ENCODE measurements at regions not wholly inside any gene's neighbourhood (a gene's known extent, or its start where the extent isn't known, plus 50 kb on each side); places are given as distances from the start of the nearest gene placed in this dataset.
"Not testable (repeated sequence)": the region's sequence is repeated elsewhere in the genome, so short reads cannot be mapped to it uniquely, and the experiment has no call there.

- not testable (repeated sequence) for H3K4me3 ChIP-seq (ENCODE audit: low read depth, low read length); H4K12ac ChIP-seq (ENCODE audit: low read depth, low read length); H2AFZ ChIP-seq (ENCODE audit: insufficient read depth, low read length, poor library complexity); H3K23ac ChIP-seq (ENCODE audit: low read length); H3K4ac ChIP-seq (ENCODE audit: low read depth, low read length); H4K8ac ChIP-seq (ENCODE audit: low read depth, low read length); H3K9ac ChIP-seq (ENCODE audit: low read length); H3K9me3 ChIP-seq (ENCODE audit: insufficient read depth, low read depth, low read length); H3K36me3 ChIP-seq (ENCODE audit: control insufficient read depth in 1 of 2, insufficient read depth in 2 of 2, low read length in 2 of 2); H2AK5ac ChIP-seq (ENCODE audit: low read length); H3K79me1 ChIP-seq (ENCODE audit: low read length); H3K14ac ChIP-seq (ENCODE audit: low read length); H4K91ac ChIP-seq (ENCODE audit: low read depth, low read length); H3K4me1 ChIP-seq (ENCODE audit: control insufficient read depth in 1 of 2, insufficient read depth in 2 of 2, low read length in 2 of 2); H2BK120ac ChIP-seq (ENCODE audit: insufficient read depth, low read length, poor library complexity); H3K79me2 ChIP-seq (ENCODE audit: control insufficient read depth, insufficient read depth, low read length, poor library complexity); H3K4me2 ChIP-seq (ENCODE audit: low read length); H2BK12ac ChIP-seq (ENCODE audit: low read length); H3K27me3 ChIP-seq (ENCODE audit: insufficient read depth, low read length); H2BK5ac ChIP-seq (ENCODE audit: low read depth, low read length, poor library complexity); H3K18ac ChIP-seq (ENCODE audit: low read length); DNase-seq; H3K27ac ChIP-seq (ENCODE audit: low read depth, low read length)
- WGBS (ENCODE audit: extremely low coverage, insufficient coverage, insufficient read length) = no CpG with 5 or more reads among the region's 41 CpGs
Observed at GRCh38 chrX:125155296-125156033, 164.2 kb upstream of the TEX13C start.

GRCh38 chrX:125170459-125170858 lies 149.2 kb upstream of the TEX13C start:
- Histone ChIP-seq H3K79me1 (ENCODE audit: low read length) (no peaks in the 10 kb centered on the region), H4K91ac (ENCODE audit: low read depth, low read length) (no peak overlapping the region), H3K9me3 (ENCODE audit: insufficient read depth, low read depth, low read length) (no peaks in the 10 kb centered on the region), H3K79me2 (ENCODE audit: control insufficient read depth, insufficient read depth, low read length, poor library complexity) (no peaks in the 10 kb centered on the region), H3K4me2 (ENCODE audit: low read length) (no peak overlapping the region), H3K36me3 (ENCODE audit: control insufficient read depth in 1 of 2, insufficient read depth in 2 of 2, low read length in 2 of 2) (no peaks in the 10 kb centered on the region), H4K12ac (ENCODE audit: low read depth, low read length) (no peak overlapping the region), H2BK5ac (ENCODE audit: low read depth, low read length, poor library complexity) (no peak overlapping the region), H2AK5ac (ENCODE audit: low read length) (no peak overlapping the region), H2BK120ac (ENCODE audit: insufficient read depth, low read length, poor library complexity) (no peak overlapping the region), H3K18ac (ENCODE audit: low read length) (no peak overlapping the region), H3K14ac (ENCODE audit: low read length) (no peak overlapping the region), H3K9ac (ENCODE audit: low read length) (no peak overlapping the region), H3K23ac (ENCODE audit: low read length) (no peak overlapping the region), H3K4ac (ENCODE audit: low read depth, low read length) (no peak overlapping the region), H3K27me3 (ENCODE audit: insufficient read depth, low read length) (no peaks in the 10 kb centered on the region), H3K27ac (ENCODE audit: low read depth, low read length) (no peak overlapping the region), H3K4me3 (ENCODE audit: low read depth, low read length) (no peak overlapping the region), H4K8ac (ENCODE audit: low read depth, low read length) (no peak overlapping the region), H2BK12ac (ENCODE audit: low read length) (no peak overlapping the region), H2AFZ (ENCODE audit: insufficient read depth, low read length, poor library complexity) (no peak overlapping the region), H3K4me1 (ENCODE audit: control insufficient read depth in 1 of 2, insufficient read depth in 2 of 2, low read length in 2 of 2) (no peaks in the 10 kb centered on the region)
- no CpG with 5 or more reads among the region's 4 CpGs for WGBS (ENCODE audit: extremely low coverage, insufficient coverage, insufficient read length)
- DNase-seq = no peak

- Histone ChIP-seq H3K9me3 (ENCODE audit: insufficient read depth, low read depth, low read length) (no peaks in the 10 kb centered on the region), H3K4me1 (ENCODE audit: control insufficient read depth in 1 of 2, insufficient read depth in 2 of 2, low read length in 2 of 2) (no peaks in the 10 kb centered on the region), H4K8ac (ENCODE audit: low read depth, low read length) (no peak overlapping the region), H4K91ac (ENCODE audit: low read depth, low read length) (no peak overlapping the region), H3K18ac (ENCODE audit: low read length) (no peak overlapping the region), H2AK5ac (ENCODE audit: low read length) (no peak overlapping the region), H3K14ac (ENCODE audit: low read length) (no peak overlapping the region), H3K79me2 (ENCODE audit: control insufficient read depth, insufficient read depth, low read length, poor library complexity) (no peaks in the 10 kb centered on the region), H3K4me2 (ENCODE audit: low read length) (no peak overlapping the region), H3K27ac (ENCODE audit: low read depth, low read length) (no peak overlapping the region), H3K36me3 (ENCODE audit: control insufficient read depth in 1 of 2, insufficient read depth in 2 of 2, low read length in 2 of 2) (no peaks in the 10 kb centered on the region), H2AFZ (ENCODE audit: insufficient read depth, low read length, poor library complexity) (no peak overlapping the region), H3K79me1 (ENCODE audit: low read length) (no peaks in the 10 kb centered on the region), H3K9ac (ENCODE audit: low read length) (no peak overlapping the region), H3K4me3 (ENCODE audit: low read depth, low read length) (no peak overlapping the region), H4K12ac (ENCODE audit: low read depth, low read length) (no peak overlapping the region), H2BK5ac (ENCODE audit: low read depth, low read length, poor library complexity) (no peak overlapping the region), H2BK12ac (ENCODE audit: low read length) (no peak overlapping the region), H2BK120ac (ENCODE audit: insufficient read depth, low read length, poor library complexity) (no peak overlapping the region), H3K4ac (ENCODE audit: low read depth, low read length) (no peak overlapping the region), H3K27me3 (ENCODE audit: insufficient read depth, low read length) (no peaks in the 10 kb centered on the region), H3K23ac (ENCODE audit: low read length) (no peak overlapping the region)
- no peak for DNase-seq
- no CpG with 5 or more reads among the region's 5 CpGs for WGBS (ENCODE audit: extremely low coverage, insufficient coverage, insufficient read length)
Observed at GRCh38 chrX:125172531-125172930, 147.1 kb upstream of the TEX13C start.

GRCh38 chrX:125175991-125176584 lies 143.6 kb upstream of the TEX13C start:
- no CpG with 5 or more reads among the region's 1 CpG for WGBS (ENCODE audit: extremely low coverage, insufficient coverage, insufficient read length)
- Histone ChIP-seq H3K27ac (ENCODE audit: low read depth, low read length) (no peak overlapping the region), H4K91ac (ENCODE audit: low read depth, low read length) (no peak overlapping the region), H3K4ac (ENCODE audit: low read depth, low read length) (no peak overlapping the region), H3K23ac (ENCODE audit: low read length) (no peak overlapping the region), H2AK5ac (ENCODE audit: low read length) (no peak overlapping the region), H3K14ac (ENCODE audit: low read length) (no peak overlapping the region), H2BK12ac (ENCODE audit: low read length) (no peak overlapping the region), H2BK5ac (ENCODE audit: low read depth, low read length, poor library complexity) (no peak overlapping the region), H3K4me3 (ENCODE audit: low read depth, low read length) (no peak overlapping the region), H2AFZ (ENCODE audit: insufficient read depth, low read length, poor library complexity) (no peak overlapping the region), H3K4me1 (ENCODE audit: control insufficient read depth in 1 of 2, insufficient read depth in 2 of 2, low read length in 2 of 2) (no peaks in the 10 kb centered on the region), H3K9ac (ENCODE audit: low read length) (no peak overlapping the region), H3K36me3 (ENCODE audit: control insufficient read depth in 1 of 2, insufficient read depth in 2 of 2, low read length in 2 of 2) (no peaks in the 10 kb centered on the region), H3K79me1 (ENCODE audit: low read length) (no peaks in the 10 kb centered on the region), H3K9me3 (ENCODE audit: insufficient read depth, low read depth, low read length) (no peaks in the 10 kb centered on the region), H3K18ac (ENCODE audit: low read length) (no peak overlapping the region), H3K27me3 (ENCODE audit: insufficient read depth, low read length) (no peaks in the 10 kb centered on the region), H2BK120ac (ENCODE audit: insufficient read depth, low read length, poor library complexity) (no peak overlapping the region), H3K4me2 (ENCODE audit: low read length) (no peak overlapping the region), H3K79me2 (ENCODE audit: control insufficient read depth, insufficient read depth, low read length, poor library complexity) (no peaks in the 10 kb centered on the region), H4K8ac (ENCODE audit: low read depth, low read length) (no peak overlapping the region), H4K12ac (ENCODE audit: low read depth, low read length) (no peak overlapping the region)
- no peak for DNase-seq

All from trophoblast cell (in vitro differentiated cells and primary cell).